HG02623 (cell line): ENCODE measurements at regions not wholly inside any gene's neighbourhood (a gene's known extent, or its start where the extent isn't known, plus 50 kb on each side); places are given as distances from the start of the nearest gene placed in this dataset.

Experiments used
- ATAC-seq: cut with Tn5 transposase; IDR thresholded peaks from one replicate; pipeline ENCODE4 v1.9.1; 2021; ENCODE audit warnings: moderate library complexity; ENCODE audit not compliant: unreplicated experiment

DNA sequence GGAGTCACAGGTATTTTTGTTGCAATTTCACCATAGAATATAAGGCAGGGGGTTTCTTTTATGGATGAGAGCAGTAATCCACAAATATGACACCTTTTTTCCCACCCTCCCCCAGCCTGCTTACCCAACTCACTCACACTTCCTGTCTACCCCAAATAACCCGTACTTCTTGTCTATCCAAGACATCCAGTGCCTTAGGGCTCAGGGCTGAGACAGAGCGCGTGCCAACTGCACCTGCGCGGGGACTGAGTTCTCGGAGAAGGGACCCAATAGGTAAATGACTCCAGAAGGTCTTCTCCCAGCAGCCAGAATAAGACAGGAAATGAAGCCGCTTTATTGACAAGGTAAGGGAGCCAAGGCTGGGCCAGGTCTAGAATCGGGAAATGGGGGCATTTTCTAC lies 369.1 kb downstream of the SIPA1L2 start:
- ATAC-seq, result no peak

- no peak for ATAC-seq
These were observed 369.9 kb downstream of the SIPA1L2 start for GRCh38 chr1:232260045-232260444.

GRCh38 chr1:232259333-232259732 lies 370.6 kb downstream of the SIPA1L2 start:
- ATAC-seq, result no peak

- no peak for ATAC-seq
These were observed 377.3 kb downstream of the SIPA1L2 start for GRCh38 chr1:232252546-232253118.

DNA sequence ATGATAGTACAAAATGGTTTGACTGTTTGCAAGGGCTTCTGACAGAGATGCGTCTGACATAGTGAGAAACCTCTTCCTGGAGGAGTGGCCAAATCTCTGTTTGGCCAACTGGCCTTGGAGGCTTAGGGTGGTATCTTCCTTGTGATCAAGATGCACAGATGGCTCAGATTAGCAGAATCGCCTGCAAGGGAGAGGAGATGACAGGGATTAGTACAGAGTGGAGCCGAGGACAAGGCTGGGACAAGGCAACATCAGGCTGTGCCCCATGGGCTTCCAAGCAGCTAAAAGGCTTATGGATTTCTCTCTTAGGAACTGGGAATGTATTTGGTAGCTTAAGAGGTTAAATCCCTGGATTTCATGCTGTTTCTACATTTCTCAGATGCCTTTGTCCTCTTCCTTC lies 379.1 kb downstream of the SIPA1L2 start:
- ATAC-seq, result no peak

DNA sequence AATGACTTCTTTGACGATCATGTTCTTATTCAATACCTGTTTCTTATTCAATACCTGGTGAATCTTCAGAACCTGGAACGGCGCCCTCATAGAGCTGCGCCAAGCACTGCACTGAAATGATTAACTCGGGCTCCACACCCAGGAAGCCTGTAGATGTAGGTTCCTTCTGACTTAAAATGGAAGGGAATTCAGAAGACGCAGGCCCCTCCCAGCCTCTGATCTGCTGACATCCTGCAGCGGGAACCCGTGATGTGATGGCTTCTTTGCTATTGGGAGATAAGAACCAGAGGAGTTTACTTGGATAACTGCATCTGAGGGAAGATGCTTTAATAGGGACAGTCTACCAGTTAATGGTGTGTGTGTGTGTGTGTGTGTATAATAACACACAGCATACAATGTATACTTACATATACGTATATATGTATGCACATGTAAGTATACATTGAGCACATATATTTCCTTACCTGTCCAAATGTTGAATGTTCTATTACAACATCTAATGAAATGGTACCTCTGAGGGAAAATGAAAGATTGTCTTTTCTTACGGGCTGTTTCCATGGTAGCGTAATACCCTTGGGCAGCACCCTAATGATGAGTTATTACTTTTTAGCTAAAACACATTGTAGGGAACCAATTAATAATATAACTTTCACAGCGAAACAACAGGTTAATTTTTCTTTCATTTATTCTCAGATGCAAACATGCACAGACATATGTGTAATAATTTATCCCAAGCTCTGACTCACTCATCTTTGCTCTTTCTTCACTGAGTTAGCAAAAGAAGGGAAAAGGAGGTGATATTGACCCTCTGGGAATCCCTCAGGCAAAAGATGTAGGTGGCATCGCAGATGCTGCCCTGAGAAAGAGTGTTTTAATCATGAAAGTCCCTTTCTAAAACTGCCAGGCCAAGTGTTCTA lies 379.8 kb downstream of the SIPA1L2 start:
- no peak for ATAC-seq

- ATAC-seq, result no peak
These were observed 380.6 kb downstream of the SIPA1L2 start for GRCh38 chr1:232249339-232249738.

DNA sequence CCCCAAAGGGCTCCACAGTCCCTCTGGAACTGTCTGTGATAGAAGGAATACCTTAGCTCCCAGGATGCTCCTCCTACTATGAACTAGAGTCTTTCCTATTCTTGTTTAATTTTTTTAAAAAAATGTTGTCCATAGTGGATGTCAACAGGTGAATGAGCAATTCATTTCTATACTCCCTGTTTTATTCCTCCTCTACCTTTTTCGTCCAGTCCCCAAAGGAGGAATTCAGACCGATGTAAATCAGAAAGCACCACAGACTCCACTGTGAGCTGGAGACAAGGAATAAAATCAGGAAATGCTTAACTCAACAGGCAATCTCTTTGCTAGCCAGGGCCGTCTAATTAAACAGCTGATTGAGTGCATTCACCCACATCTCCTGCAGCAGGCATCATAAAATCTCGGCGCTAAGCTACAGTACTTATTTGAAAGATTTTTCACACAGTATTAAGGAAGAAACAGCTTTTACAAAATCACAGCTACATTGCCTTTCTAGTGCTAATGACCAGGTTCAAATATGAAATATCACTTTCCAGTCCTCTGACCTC lies 381.6 kb downstream of the SIPA1L2 start:
- no peak for ATAC-seq

- no peak for ATAC-seq
These were observed 382.3 kb downstream of the SIPA1L2 start for GRCh38 chr1:232247669-232248068.

DNA sequence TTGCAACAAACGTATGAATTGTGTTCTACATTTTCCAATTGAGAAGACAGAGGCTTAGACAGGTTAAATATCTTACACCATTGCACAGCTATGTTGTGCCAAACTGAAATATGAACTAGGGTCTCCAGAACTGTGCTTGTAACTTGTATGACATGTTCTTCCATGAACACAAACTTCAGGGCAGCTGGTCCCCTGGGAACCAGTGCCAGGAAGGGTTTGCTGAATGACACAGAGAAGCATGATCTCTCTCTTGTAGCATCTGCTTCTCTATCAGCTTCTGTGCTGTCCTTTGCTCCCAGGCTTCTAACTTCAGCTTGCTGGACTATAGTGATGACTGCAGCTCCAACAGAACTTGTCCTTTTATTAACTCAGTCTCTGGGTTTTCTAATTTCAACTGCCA lies 385.5 kb downstream of the SIPA1L2 start:
- no peak for ATAC-seq

- ATAC-seq, result no peak
These were observed 389.9 kb downstream of the SIPA1L2 start for GRCh38 chr1:232239998-232240397.

- ATAC-seq, result no peak
These were observed 390.4 kb downstream of the SIPA1L2 start for GRCh38 chr1:232239522-232239921.

DNA sequence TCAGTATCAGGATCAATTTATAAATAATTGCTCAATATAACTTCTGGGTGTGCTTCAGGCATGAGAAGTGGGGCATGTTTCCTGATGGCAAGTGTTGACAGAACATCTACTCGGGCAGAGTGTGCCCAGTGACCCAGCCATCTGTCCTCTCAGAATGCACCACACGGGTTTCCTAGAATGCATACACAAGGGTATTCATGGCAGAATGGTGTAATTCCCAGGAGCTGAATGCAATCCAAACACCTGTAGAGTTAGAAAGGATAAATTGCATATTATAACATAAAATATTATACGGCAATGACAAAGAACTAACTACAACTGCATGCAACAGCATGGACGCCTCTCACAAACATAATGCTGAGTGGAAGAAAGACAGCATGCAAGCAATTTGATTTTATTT lies 391.9 kb downstream of the SIPA1L2 start:
- ATAC-seq, result no peak

GRCh38 chr1:232227306-232227705 lies 402.6 kb downstream of the SIPA1L2 start:
- ATAC-seq, result no peak

DNA sequence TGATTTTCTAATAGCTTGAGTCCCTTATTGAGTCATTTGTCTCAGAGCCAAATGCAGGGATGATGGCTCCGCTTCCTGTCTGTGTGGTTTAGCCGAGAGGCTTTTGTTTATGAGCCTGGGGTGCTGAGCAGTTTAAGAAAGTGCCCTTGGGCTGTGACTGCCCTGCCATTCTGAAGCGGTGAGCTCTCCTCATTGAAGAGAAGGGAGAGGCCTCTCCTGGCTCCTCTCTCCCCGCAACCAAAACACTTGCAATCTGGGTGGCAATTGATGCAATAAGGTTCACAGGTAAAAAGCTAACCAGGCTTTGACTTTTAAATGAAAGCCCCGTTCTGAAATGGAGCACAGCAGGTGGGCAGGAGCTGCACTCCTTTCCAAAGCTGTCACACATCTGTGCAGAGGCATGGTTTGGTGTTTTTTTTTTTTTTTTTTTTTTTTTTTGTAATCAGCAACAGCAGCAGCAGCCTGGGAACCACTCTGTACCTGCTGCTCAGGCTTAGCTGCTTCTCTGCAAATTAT lies 403.7 kb downstream of the SIPA1L2 start:
- ATAC-seq, result no peak

GRCh38 chr1:232225336-232226131 lies 404.4 kb downstream of the SIPA1L2 start:
- no peak for ATAC-seq

DNA sequence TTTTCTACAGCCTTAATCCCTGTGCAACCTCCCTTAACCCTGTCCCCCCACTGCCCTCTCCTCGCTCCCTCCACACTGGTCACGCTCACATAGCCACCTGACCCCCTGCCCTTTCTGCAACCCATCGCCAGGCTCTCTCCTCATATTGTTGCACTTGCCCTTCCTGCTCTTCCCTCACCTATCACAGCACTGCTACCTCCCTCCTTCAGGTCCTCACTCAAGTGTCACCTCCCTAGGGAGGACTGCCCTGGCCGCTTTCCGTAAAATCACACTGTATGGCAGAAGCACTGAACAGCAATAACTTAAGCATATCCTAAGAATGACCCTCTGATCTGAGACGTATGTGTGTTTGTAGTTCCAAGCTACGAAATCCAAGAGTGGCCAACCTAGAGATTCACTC lies 406.0 kb downstream of the SIPA1L2 start:
- no peak for ATAC-seq

GRCh38 chr1:232223183-232223708 lies 406.7 kb downstream of the SIPA1L2 start:
- no peak for ATAC-seq

- no peak for ATAC-seq
These were observed 407.3 kb downstream of the SIPA1L2 start for GRCh38 chr1:232222614-232223013.

DNA sequence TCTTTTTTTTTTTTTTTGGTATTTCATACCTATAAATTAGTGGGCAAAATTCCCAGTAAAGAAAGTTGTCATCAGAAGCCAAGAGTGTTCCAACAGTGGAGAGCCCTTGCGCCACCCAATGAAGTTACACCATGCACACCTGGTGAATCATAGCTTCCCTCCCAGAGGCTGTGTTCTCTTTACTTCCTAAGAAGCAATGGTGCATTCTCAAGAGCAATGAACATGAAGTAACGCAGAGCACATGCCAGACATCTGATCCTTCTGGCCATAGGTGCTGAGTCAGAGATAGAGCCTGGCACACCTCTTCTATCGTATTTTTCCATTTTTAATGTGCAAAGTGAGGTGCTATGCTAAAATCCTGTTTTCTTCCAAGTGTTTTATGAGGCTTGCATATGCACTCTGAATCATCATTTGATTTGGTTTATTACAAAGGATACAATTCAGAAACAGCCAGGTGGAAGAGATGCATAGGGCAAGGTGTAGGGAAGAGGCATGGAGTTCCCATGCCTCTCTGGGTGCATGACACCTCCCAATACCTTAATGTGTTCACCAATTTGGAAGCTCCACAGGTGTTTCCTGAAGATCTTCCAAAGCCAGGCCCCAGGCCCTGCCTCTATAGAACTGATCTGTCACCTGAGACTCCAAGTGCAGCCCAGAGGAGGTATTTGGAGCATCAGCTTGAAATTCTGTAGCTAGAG lies 408.0 kb downstream of the SIPA1L2 start:
- ATAC-seq, result no peak
